SU-DHL-6 (cell line): ENCODE measurements at regions not wholly inside any gene's neighbourhood (a gene's known extent, or its start where the extent isn't known, plus 50 kb on each side); places are given as distances from the start of the nearest gene placed in this dataset.

Experiments
- CTCF ChIP-seq: fragments of 200-600 bp; sonication (generic); IDR thresholded peaks from one replicate; pipeline ENCODE4 v1.5.1; 2017; ENCODE audit warnings: antibody characterized with exemption, mild to moderate bottlenecking, low read length, moderate library complexity; ENCODE audit not compliant: insufficient read depth, poor library complexity, severe bottlenecking
- EZH2phosphoT487 ChIP-seq: fragments of 200-600 bp; sonication (generic), shearing (Covaris generic); conservative IDR thresholded peaks from 2 replicates; pipeline ENCODE4 v1.6.1; 2018; ENCODE audit warnings: mild to moderate bottlenecking, antibody characterized with exemption, low read length, moderate library complexity, mixed read lengths

- TF ChIP-seq CTCF (no peak), EZH2phosphoT487 (no peak)
Measured at GRCh38 chr19:31538879-31539278, 189.6 kb upstream of the TSHZ3 start.
